GM21528 (cell line): ENCODE measurements at regions not wholly inside any gene's neighbourhood (a gene's known extent, or its start where the extent isn't known, plus 50 kb on each side); places are given as distances from the start of the nearest gene placed in this dataset.

ENCODE experiments used
- ATAC-seq: cut with Tn5 transposase; IDR thresholded peaks from one replicate; pipeline ENCODE4 v1.9.1; 2021; ENCODE audit warnings: mild to moderate bottlenecking, moderate library complexity; ENCODE audit not compliant: unreplicated experiment, low FRiP score

- ATAC-seq: no peak
Observed at GRCh38 chr5:97832645-97833296, 649.7 kb upstream of the RIOK2 start.

- ATAC-seq: no peak
Observed at GRCh38 chr5:97834561-97834960, 651.5 kb upstream of the RIOK2 start.

DNA sequence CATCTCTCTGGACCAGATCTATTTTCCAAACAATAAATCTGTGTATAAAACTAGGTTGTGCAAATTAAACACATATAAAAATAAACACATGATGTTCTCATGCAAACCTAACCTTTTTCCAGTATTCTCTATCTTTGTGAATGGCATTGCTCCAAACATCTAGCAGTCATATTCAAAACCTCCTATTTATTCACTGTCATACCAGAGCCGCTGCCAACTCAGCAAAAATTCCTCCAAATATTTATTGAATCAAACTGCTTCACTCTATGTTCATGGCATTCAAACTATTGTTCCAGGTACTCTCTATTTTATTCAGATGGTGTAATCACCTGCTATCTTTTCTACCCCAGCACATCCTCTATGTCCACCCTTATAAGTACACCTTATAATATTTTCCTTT is 652.1 kb upstream of the RIOK2 start:
- no peak for ATAC-seq

- no peak for ATAC-seq
Observed at GRCh38 chr5:97836816-97837215, 653.8 kb upstream of the RIOK2 start.

DNA sequence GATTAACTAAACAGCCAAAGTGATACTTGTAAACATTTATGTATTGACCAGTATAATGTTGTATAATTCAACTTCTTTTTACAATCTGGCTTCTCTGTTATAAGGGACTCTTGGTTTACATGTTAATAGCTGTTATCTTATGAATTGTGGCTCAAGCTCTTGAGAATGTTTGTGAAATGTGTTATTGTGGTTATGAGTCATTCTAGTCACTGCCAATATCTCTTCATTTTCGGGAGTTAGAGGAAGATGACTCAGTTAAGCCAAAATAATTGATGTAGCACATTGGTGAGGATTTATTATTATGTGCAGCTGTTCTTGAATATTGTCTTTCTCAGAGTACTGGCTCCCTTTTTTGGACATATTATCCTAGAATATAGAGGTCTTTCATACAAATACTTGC is 655.2 kb upstream of the RIOK2 start:
- ATAC-seq: peak; percentile 93

DNA sequence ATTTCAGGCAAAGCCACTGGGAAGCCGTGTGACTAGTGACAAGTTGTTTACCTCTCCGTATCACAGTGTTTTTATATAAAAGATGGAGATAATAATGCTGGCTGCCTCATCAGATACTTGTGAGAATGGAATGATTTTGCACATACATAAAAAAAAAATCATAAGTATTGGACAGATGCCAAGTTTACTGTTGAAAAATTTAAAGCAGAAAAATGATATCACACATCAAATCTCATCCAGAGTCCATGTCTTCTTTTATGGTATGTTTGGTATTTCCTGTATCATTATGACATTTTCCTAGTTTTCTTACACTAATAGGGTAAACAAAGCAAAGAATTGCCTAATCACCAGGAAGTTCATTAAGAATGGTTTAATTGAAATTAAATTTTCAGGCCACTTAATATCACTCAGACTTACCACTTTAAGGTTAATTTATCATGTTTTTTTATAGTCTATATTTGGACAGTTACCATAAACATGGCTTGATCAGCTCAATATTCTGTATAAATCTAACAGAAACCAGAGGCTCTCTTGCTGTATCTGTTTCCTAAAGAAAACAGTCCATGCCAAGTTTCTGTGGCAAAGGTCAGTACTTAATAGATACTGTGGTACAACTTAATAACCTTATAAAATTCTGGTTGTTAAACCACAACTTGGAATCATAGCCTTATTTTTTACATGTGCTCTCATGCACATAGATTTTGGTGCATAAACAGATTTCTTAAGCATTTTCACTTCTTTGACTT is 656.5 kb upstream of the RIOK2 start:
- ATAC-seq: no peak

DNA sequence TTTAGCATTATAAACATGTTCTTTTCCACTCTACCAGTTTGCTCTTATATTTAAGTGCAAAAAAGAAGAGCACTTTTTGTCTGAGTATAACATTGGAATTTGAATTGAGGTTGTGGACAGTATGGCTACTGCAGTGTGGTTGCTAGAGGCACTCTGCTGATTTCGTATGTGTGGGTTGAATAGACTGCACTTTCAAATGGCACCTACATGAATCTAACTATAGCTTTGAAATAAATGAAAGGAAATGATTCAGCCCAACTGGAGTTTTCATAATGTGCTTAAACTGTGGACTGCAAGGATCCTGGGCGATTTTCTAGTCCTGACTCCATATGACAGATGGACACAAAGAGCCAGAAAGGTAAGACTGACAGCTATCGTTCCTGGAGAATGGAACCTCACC is 657.6 kb upstream of the RIOK2 start:
- ATAC-seq: no peak

DNA sequence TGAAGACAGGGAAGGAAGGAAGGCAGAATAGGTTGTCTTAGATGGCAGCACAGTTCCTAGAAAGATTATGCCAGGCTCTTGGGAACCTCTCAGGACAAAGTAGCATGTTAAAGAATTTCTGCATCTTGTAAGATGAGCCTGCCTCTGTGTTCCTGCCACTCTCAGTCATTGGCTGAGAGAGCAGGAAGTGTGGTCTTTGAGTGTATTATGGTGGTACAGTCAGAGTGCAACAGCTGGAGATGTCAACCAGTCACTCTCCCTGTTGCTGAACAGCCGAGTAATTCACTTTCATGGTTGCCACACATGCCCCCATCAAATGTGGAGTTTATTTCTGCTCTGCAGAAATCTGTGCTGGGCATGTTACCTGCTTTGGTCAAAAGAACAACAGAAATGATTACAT is 659.6 kb upstream of the RIOK2 start:
- no peak for ATAC-seq

DNA sequence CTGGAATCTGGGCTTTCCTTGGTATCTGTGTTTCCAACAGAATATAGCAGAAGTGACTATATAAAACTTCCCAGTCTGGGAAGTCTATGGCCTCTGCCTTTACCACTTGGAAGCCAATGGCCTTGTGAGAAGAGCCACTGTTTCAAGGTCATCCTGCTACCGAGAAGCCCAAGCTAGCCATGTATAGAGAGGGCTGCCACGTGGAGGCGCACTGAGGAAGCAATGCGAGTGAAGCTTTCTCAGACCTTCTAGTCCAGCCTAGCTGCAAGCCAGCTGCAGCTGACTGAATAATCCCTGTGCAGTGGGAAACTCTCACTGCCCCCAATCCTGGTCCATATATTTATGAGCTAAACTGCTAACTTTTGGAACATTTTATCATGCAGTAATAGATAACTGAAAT is 661.8 kb upstream of the RIOK2 start:
- ATAC-seq: no peak

- no peak for ATAC-seq
Observed at GRCh38 chr5:97846643-97847042, 663.6 kb upstream of the RIOK2 start.

GRCh38 chr5:97847920-97848631 is 665.0 kb upstream of the RIOK2 start:
- no peak for ATAC-seq

- ATAC-seq: no peak
Observed at GRCh38 chr5:97851036-97851435, 668.0 kb upstream of the RIOK2 start.

- no peak for ATAC-seq
Observed at GRCh38 chr5:97854871-97855762, 672.1 kb upstream of the RIOK2 start.

- no peak for ATAC-seq
Observed at GRCh38 chr5:97874491-97874890, 691.4 kb upstream of the RIOK2 start.

DNA sequence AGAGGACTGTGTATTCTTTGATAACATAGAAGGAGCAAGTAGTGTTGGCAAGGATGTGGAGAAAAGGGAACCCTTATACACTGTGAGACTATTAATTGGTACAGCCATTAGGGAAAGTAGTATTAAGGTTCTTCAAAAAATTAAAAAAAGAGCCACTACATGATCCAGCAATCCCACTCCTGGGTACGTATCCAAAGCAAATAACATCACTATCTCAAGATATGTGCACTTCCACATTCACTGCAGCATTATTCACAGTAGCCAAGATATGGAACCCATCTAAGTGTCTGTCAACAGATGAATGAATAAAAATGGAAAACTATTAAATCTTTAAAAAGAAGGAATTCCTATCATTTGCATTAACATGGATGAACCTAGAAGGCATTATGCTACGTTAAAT is 693.2 kb upstream of the RIOK2 start:
- ATAC-seq: no peak

DNA sequence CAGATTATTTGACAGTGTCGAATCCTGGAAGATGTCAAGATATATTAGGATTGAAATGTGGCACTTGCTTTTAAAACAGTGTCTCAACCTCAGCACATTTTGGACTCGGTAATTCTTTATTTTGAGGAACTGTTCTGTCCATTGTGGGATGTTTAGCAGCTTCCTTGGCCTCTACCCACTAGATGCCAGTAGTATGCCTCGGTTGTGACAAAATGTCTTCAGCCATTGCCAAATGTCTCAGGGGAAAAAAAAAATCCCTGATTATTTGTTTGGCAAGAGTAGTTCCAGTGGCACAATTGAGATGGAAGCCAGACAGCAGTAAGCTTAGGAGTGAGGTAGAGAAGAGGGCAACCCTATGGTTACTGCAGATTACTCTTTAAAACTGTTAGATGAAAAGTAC is 694.5 kb upstream of the RIOK2 start:
- ATAC-seq: no peak

DNA sequence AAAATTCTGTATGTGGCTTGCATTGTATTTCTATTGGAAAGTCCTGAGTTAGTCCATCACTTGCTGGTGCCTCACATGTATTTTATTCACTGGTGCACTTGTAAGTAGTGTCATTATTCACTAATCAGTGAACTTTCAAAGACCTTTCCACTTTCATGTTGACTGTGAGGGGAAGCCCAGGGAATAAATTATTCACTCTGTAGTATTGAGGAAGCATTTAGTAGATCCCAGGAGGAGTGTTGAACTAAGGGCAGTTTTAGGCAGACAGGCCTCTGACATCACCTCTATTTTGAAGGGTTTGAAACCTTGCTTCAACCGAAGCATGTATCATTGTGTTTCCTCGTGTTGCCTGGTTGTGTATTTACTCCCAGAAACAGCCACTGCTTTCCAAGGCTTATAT is 705.4 kb upstream of the RIOK2 start:
- peak; percentile 94 for ATAC-seq

DNA sequence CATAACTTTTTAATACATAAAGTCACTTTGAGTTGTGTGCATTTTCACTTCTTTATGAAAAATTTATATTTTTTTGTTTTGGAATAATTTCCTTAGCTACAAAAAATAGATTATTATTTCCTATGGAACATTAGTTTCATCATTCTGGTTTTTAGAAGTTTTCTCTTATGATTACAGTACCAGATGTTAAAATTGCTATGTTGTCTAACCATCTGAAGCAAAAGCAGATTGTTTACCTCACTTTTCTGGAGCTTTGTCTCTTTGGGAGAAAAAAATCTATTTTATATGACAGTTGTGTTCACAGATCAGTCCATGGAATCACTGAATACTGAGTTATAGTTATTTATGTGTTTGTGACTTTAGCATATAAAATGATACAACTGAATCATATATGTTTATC is 708.9 kb upstream of the RIOK2 start:
- no peak for ATAC-seq

DNA sequence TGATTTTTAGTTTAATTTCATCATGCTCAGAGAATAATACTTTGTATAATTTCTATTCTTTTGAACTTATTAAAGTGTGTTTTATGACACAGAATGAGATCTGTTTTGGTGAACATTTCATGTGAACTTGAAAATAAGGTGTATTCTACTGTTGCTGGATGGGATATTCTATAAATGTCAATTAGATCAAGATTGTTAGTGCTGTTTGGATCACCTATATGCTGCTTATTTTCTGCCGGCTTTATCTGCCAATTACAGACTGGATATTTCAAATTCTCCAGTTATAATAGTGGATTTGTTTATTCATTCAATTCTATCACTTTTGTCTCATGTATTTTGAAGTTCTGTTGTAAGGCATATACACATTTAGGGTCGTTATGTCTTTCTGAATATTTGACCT is 720.7 kb upstream of the RIOK2 start:
- no peak for ATAC-seq

DNA sequence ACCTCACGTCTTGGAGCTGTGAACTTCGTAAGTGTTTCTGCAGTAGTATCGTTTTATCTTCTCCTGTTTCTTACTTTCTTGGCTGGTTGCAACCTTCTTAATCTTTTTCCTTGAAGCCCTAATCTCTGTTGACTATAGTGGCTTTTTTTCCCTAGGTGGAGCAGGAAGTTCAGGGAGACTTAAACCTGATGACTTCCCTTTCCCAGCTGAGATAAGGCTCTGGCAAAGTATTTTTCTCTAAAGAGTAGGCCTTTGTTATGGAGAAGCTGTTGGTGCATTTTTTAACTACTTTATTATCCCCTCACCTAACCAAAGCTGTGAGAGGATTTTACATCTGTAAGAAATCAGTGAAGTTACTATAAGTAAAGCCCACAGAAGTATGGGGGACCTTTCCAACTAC is 723.1 kb upstream of the RIOK2 start:
- ATAC-seq: no peak
